ENCODE measurements at regions not wholly inside any gene's neighbourhood (a gene's known extent, or its start where the extent isn't known, plus 50 kb on each side); places are given as distances from the start of the nearest gene placed in this dataset.

- DNase-seq (ENCODE audit: low read depth) = no peak
These were observed 287.1 kb upstream of the SRRM4 start for GRCh38 chr12:118694128-118694775.

GRCh38 chr12:118704527-118705241, 276.7 kb upstream of the SRRM4 start:
- DNase-seq (ENCODE audit: low read depth) = no peak

DNA sequence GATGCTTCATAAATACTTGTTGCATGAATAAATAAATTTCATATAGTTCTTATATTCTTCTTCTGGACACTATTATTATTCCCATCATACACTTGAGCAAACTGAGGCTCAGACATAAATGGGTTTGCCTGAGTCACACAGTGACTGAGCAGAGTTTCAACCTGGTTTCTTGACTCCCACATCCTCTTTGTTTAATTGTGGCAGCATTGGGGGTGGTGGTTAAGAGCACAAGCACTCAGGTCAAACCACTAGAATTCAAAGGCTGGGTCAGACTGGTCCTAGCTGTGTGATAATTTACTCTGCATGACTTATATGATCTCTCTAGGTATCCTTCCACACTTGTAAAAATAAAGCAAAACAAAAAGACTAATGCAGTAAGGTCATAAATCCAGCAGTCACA, 274.9 kb upstream of the SRRM4 start:
- DNase-seq (ENCODE audit: low read depth) = no peak

GRCh38 chr12:118709946-118710345, 271.4 kb upstream of the SRRM4 start:
- DNase-seq (ENCODE audit: low read depth) = no peak

- no peak for DNase-seq (ENCODE audit: low read depth)
These were observed 270.2 kb upstream of the SRRM4 start for GRCh38 chr12:118711185-118711584.

DNA sequence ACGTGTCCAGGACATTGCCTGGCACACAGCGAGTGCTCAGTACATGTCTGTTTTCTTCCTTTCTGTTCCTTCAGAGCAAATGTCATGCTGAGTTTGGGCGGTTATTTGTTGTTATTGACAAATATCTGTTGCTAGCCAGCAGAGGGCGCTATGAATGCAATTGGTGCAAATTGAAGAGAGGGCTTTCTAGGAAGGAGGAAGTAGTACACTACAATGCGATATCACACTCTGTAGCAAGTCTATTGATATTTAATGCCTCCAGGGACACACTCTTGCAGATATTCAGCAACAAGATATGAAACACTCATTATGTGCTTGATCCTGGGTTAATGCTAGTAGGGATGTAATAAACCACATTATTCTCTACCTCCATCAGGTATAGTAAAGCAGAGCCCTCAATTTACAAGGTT, 267.3 kb upstream of the SRRM4 start:
- no peak for DNase-seq (ENCODE audit: low read depth)

DNA sequence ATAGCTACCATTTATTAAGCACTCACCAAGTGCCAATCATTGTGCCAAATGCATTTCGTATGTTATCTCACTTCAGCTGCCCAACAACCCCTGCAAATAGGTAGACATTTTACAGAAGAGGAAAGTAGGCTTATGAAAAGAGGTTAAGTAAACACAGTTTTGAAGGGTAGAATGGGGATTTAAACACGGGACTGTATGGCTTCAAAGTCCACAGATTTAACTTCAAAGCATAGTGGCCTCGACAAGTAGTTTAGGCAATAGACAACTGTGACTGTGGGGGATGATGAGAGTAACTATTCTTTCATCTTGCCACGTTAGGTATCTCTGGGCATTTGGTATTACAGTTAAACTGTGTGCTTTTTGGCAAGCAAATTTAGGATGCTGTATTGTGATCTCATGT, 266.8 kb upstream of the SRRM4 start:
- DNase-seq (ENCODE audit: low read depth) = no peak

- no peak for DNase-seq (ENCODE audit: low read depth)
These were observed 265.7 kb upstream of the SRRM4 start for GRCh38 chr12:118715647-118716046.

- no peak for DNase-seq (ENCODE audit: low read depth)
These were observed 254.0 kb upstream of the SRRM4 start for GRCh38 chr12:118727196-118727978.

DNA sequence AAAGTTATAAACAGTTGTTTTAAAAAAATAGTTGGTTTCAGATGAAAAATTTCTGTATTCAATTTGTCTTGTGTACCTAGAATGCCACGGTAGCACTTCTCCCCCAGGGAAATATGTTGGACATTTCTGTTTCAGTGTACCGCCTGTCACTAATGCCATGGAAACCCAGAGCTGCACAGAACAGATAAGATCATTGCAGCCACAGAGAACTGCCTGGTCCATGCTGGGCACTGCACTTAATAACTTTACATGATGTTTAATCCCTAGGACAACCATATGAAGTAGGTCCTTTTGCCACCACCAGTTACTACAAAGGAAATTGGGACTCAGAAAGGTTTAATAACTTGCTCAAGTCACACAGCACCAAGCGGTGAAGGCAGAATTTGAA, 253.4 kb upstream of the SRRM4 start:
- no peak for DNase-seq (ENCODE audit: low read depth)

DNA sequence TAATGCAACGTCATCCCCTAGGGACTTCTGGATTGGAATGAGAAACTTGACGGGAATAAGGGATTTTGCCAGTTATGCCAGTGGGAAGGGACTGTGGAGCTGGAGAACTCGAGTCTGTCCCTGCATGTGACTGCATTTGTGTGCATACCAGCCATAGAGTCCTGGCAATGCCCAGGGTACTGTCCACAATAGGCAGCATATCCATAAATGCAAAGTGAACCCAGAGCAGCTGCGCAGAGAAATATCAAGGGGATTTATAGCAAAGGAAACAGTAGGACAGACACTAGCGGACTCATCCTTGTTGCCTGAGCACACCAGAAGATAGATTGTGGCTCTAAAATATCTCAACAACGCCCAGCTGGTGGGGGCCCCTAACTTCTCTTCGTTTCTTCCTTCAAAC, 247.1 kb upstream of the SRRM4 start:
- DNase-seq (ENCODE audit: low read depth) = no peak

DNA sequence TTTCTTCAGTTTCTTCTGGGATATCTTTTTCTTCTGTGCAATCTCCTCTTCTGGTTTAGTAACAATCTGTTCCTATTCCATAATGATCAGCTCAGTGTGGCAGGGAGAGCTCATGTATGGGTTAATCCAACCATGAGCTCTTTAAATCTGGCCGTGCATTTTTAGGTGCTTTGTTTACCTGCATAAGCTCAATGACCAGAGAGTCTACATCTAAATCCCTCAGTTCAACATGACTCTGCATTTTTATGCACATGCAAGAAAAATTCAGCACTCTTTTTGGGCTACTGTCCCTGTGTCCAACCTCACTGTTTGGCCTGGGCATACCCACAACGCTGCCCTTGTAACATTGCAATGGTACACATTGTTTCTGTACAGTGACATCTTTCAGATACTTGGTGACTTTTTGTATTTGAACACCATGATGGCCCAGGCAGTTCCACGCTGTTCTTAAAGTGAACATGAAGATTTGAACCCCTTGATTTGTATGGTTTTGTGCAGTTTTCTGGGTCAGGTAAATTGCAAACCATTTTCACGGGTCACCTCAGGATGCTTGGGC, 243.3 kb upstream of the SRRM4 start:
- no peak for DNase-seq (ENCODE audit: low read depth)

GRCh38 chr12:118741194-118741593, 240.1 kb upstream of the SRRM4 start:
- no peak for DNase-seq (ENCODE audit: low read depth)

DNA sequence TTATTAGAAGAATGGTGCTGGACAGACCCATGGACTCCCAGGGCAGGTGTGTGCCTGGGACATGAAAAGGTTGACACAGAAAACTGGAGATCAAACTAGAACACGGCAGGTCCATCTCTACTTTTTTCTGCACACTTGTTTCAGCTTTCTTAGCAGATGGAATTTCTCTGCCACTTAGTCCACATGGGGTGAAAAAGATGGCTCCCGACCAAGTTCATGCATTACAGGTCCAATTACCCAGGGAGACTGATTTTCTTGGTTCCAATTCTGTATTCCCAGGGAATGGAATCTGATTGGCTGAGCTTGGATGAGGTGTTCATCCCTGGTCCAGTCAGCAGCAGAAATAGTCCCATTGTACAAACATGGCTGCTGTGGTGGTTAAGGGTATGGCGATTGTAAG, 238.9 kb upstream of the SRRM4 start:
- DNase-seq (ENCODE audit: low read depth) = no peak

GRCh38 chr12:118743896-118744700, 237.2 kb upstream of the SRRM4 start:
- no peak for DNase-seq (ENCODE audit: low read depth)

- DNase-seq (ENCODE audit: low read depth) = no peak
These were observed 235.2 kb upstream of the SRRM4 start for GRCh38 chr12:118746176-118746575.

DNA sequence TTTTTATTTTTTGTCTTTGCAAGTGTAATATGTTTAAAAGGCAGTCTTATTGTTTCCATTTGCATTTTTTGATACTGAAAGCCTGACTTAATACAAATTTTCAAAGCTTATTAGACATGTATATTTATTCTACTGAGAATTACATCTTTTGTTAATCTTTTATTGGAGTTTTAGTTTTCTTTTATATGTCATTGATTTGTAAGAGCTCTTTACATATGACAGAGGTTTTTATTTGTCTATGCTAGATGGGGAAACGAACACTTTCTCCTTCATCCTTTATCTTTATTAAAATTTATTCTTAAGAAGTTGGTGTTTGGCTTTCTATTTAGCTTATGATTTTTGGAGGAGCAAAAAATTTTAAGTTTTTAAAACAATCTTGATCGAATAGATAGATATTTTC, 234.4 kb upstream of the SRRM4 start:
- DNase-seq (ENCODE audit: low read depth) = no peak

- DNase-seq (ENCODE audit: low read depth) = no peak
These were observed 233.6 kb upstream of the SRRM4 start for GRCh38 chr12:118747771-118748170.

DNA sequence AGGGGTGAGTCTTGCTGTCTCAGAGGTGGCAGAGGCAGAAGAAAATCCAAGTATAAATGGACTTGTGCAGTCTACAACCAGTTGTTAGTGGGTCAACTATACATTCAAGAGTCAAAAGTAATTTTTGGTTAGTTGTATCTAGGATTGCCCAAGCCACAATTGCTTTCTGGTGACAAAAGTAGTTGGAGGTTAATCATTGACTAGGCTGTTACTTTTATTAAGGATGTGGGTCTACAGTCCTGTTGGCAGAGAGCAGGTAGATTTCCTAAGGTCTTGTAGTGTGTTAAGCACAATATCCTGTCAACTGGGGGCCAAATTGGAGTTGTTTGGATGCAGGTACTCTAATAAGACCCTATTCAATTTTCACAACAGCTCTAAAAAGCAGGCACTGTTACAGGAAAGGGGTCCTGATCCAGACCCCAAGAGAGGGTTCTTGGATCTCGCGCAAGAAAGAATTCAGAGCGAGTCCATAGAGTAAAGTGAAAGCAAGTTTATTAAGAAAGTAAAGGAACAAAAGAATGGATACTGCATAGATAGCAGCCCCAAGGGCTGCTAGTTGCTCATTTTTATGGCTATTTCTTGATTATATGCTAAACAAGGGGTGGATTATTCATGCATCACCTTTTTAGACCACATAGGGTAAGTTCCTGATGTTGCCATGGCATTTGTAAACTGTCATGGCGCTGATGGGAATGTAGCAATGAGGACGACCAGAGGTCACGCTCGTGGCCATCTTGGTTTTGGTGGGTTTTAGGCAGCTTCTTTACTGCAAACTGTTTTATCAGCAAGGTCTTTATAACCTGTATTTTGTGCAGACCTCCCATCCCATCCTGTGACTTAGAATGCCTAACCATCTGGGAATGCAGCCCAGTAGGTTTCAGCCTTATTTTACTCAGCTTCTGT, 232.6 kb upstream of the SRRM4 start:
- no peak for DNase-seq (ENCODE audit: low read depth)

DNA sequence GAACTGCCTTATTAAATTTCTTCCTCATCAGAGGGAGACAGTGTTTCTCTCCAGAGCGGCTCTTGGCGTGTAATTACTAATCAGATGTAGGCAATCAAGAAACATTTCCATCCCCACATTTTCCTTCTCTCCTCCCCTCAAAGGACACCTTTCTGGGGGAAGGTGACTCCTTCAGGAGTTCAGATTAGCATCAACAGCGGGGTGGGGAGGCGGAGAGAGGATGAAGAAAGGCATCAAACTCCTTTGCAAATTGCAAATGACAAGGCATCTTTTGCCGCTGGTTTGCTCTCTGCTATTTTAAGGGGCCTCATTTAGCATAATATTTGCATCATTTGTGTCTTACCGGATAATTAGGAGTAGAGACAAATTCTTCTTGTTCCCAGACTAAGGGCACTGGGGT, 231.7 kb upstream of the SRRM4 start:
- no peak for DNase-seq (ENCODE audit: low read depth)

- DNase-seq (ENCODE audit: low read depth) = no peak
These were observed 230.7 kb upstream of the SRRM4 start for GRCh38 chr12:118750666-118751065.

Data from stromal cell of bone marrow (primary cell).